ENCODE measurements at regions not wholly inside any gene's neighbourhood (a gene's known extent, or its start where the extent isn't known, plus 50 kb on each side); places are given as distances from the start of the nearest gene placed in this dataset.

GRCh38 chr9:79962150-79962549, 390.4 kb downstream of the TLE4 start:
- TF ChIP-seq, protein P1, sequence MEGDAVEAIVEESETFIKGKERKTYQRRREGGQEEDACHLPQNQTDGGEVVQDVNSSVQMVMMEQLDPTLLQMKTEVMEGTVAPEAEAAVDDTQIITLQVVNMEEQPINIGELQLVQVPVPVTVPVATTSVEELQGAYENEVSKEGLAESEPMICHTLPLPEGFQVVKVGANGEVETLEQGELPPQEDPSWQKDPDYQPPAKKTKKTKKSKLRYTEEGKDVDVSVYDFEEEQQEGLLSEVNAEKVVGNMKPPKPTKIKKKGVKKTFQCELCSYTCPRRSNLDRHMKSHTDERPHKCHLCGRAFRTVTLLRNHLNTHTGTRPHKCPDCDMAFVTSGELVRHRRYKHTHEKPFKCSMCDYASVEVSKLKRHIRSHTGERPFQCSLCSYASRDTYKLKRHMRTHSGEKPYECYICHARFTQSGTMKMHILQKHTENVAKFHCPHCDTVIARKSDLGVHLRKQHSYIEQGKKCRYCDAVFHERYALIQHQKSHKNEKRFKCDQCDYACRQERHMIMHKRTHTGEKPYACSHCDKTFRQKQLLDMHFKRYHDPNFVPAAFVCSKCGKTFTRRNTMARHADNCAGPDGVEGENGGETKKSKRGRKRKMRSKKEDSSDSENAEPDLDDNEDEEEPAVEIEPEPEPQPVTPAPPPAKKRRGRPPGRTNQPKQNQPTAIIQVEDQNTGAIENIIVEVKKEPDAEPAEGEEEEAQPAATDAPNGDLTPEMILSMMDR (IDR thresholded peaks at IDR 0.05) = no peak
- no peak for TF ChIP-seq POLR2A (IDR thresholded peaks at IDR 0.05)
